Fibroblast of villous mesenchyme (primary cell): ENCODE measurements at regions not wholly inside any gene's neighbourhood (a gene's known extent, or its start where the extent isn't known, plus 50 kb on each side); places are given as distances from the start of the nearest gene placed in this dataset.

Source experiments
- DNase-seq: peaks from one replicate; pipeline ENCODE4 v3.0.0-alpha.2; 2010; ENCODE audit warnings: low read depth
- H3K4me3 ChIP-seq: 2 replicates; pipeline ENCODE4 v1.5.1; 2011; ENCODE audit warnings: low read depth, mild to moderate bottlenecking, low read length
- CTCF ChIP-seq: IDR thresholded peaks from 2 replicates; pipeline ENCODE4 v1.5.1; 2012; ENCODE audit warnings: low read depth, mild to moderate bottlenecking, low read length; ENCODE audit not compliant: insufficient read depth

DNA sequence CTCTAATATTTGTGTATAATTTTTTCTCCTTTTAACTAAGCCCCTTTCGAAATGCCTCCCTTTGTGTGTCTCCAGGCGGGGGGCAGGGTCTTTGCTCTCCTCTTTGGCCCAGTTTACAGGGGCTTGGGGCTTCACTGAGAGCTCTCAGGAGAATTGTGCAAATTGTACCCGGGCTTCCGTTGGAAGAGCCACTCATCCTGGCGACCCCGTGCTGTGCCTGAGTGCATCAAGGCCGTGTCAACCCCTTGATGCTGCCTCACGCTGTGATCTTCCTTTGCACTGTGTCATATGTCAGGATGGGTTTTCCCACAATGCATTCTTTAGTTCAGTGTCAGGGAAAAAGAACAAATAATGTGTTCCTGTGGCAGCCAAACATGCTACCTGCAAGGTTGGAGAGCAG lies 118.0 kb upstream of the POU3F2 start:
- TF ChIP-seq CTCF, result no peak
- DNase-seq, result no peak
- H3K4me3 ChIP-seq, result no peak overlapping the region

GRCh38 chr6:98717322-98717877 lies 117.0 kb upstream of the POU3F2 start:
- no peak overlapping the region for H3K4me3 ChIP-seq
- no peak for DNase-seq
- TF ChIP-seq CTCF, result no peak

- no peak overlapping the region for H3K4me3 ChIP-seq
- TF ChIP-seq CTCF, result no peak
- no peak for DNase-seq
Observed at GRCh38 chr6:98717988-98718387, 116.4 kb upstream of the POU3F2 start.

- no peak for DNase-seq
- no peak overlapping the region for H3K4me3 ChIP-seq
- no peak for TF ChIP-seq CTCF
Observed at GRCh38 chr6:98724537-98724936, 109.8 kb upstream of the POU3F2 start.

DNA sequence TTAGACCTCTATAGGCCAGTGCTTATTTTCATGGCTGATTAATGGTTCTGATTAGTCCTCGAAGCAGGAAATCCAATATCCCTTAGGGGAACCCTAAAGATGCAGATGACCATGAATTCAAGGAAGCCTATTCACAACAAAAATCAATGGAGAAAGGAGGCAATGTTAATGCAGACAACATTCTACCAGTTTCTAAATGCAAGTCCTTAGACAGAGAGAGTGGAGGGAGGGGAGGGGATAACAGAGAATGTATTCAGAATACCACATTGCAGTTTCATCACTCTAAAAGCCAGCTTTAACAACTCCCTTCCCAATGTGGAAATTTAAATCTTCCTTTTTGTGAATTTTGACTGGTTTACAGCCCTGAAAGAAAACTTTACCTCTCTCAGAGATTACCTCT lies 87.1 kb upstream of the POU3F2 start:
- no peak for DNase-seq

DNA sequence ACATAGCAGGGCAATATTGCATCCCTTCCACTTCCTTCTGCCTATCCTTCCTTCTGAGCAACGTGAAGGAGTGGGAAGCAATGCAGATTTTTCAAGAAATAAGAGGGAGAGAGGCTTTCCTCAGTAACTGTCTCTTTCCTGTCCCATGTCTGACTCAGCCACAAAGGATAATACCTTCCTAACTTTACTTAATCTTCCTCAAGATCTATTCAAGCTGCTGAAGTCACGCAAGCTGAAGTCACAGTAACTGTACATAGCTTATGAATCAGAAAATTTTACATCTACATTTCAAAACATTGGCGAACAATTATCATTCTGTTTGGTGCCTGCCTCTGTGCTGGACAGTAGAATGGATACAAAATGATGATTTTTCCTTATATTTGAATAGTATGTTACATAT lies 86.4 kb upstream of the POU3F2 start:
- DNase-seq, result no peak
- H3K4me3 ChIP-seq, result no peak overlapping the region
- no peak for TF ChIP-seq CTCF

More for the DNA sequence above, 87.1 kb upstream of the POU3F2 start:
- TF ChIP-seq CTCF, result no peak
- H3K4me3 ChIP-seq, result no peak overlapping the region

DNA sequence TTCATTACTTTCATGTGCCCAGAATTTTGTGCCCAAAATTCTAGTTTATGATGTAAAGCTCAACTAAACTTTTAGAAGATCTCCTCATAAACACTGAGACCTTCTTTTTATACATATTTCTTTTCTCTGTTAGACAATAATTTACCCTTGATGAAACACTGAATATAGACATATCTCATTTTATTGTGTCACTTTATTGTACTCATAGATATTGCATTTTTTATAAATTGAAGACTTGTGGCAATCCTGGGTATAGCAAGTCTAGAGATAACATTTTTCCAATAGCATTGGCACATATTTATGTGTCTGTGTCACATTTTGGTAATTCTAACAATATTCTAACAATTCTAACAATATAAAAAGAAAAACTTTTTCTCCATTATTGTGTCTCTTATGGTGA lies 74.9 kb upstream of the POU3F2 start:
- DNase-seq, result no peak
- no peak for TF ChIP-seq CTCF

More for the DNA sequence above, 74.9 kb upstream of the POU3F2 start:
- H3K4me3 ChIP-seq, result no peak overlapping the region
